ENCODE measurements at regions not wholly inside any gene's neighbourhood (a gene's known extent, or its start where the extent isn't known, plus 50 kb on each side); places are given as distances from the start of the nearest gene placed in this dataset.

- no peak overlapping the region for H3K9ac ChIP-seq (ENCODE audit: low read depth, low read length)
- no peaks in the 10 kb centered on the region for H3K9me3 ChIP-seq (ENCODE audit: control insufficient read depth, insufficient read depth, low read length)
- H3K36me3 ChIP-seq (ENCODE audit: insufficient read depth, low read length) = no peaks in the 10 kb centered on the region
- 0 out of 2 replicates have a peak, but pooled peaks cover 2% of the 10 kb centered on the region for H3K4me1 ChIP-seq (ENCODE audit: insufficient read depth, low read length)
These were observed 223.0 kb downstream of the DUSP6 start for GRCh38 chr12:89129167-89129870.

- Histone ChIP-seq H3K36me3 (ENCODE audit: insufficient read depth, low read length) (no peaks in the 10 kb centered on the region), H3K9ac (ENCODE audit: low read depth, low read length) (no peak overlapping the region), H3K4me1 (ENCODE audit: insufficient read depth, low read length) (0 out of 2 replicates have a peak, but pooled peaks cover 3% of the 10 kb centered on the region), H3K9me3 (ENCODE audit: control insufficient read depth, insufficient read depth, low read length) (no peaks in the 10 kb centered on the region)
These were observed 225.6 kb downstream of the DUSP6 start for GRCh38 chr12:89126712-89127111.

GRCh38 chr12:89122852-89123251 lies 229.4 kb downstream of the DUSP6 start:
- H3K36me3 ChIP-seq (ENCODE audit: insufficient read depth, low read length) = no peaks in the 10 kb centered on the region
- H3K9me3 ChIP-seq (ENCODE audit: control insufficient read depth, insufficient read depth, low read length) = no peaks in the 10 kb centered on the region
- 0 out of 2 replicates have a peak, but pooled peaks cover 3% of the 10 kb centered on the region for H3K4me1 ChIP-seq (ENCODE audit: insufficient read depth, low read length)
- no peak overlapping the region for H3K9ac ChIP-seq (ENCODE audit: low read depth, low read length)

- H3K9me3 ChIP-seq (ENCODE audit: control insufficient read depth, insufficient read depth, low read length) = no peaks in the 10 kb centered on the region
- H3K9ac ChIP-seq (ENCODE audit: low read depth, low read length) = no peak overlapping the region
These were observed 234.8 kb downstream of the DUSP6 start for GRCh38 chr12:89117448-89118034.

GRCh38 chr12:89111964-89112363 lies 240.3 kb downstream of the DUSP6 start:
- Histone ChIP-seq H3K4me1 (ENCODE audit: insufficient read depth, low read length) (peaks cover 4% of the 10 kb centered on the region; the same call in 1 of the 2 replicates), H3K36me3 (ENCODE audit: insufficient read depth, low read length) (no peaks in the 10 kb centered on the region), H3K9me3 (ENCODE audit: control insufficient read depth, insufficient read depth, low read length) (no peaks in the 10 kb centered on the region), H3K9ac (ENCODE audit: low read depth, low read length) (no peak overlapping the region)

More at GRCh38 chr12:89117448-89118034, 234.8 kb downstream of the DUSP6 start:
- peaks cover 4% of the 10 kb centered on the region; the same call in 1 of the 2 replicates for H3K4me1 ChIP-seq (ENCODE audit: insufficient read depth, low read length)
- no peaks in the 10 kb centered on the region for H3K36me3 ChIP-seq (ENCODE audit: insufficient read depth, low read length)

GRCh38 chr12:89108265-89108664 lies 244.0 kb downstream of the DUSP6 start:
- Histone ChIP-seq H3K9me3 (ENCODE audit: control insufficient read depth, insufficient read depth, low read length) (no peaks in the 10 kb centered on the region), H3K9ac (ENCODE audit: low read depth, low read length) (no peak overlapping the region), H3K4me1 (ENCODE audit: insufficient read depth, low read length) (peaks cover 4% of the 10 kb centered on the region; the same call in 1 of the 2 replicates), H3K36me3 (ENCODE audit: insufficient read depth, low read length) (no peaks in the 10 kb centered on the region)

GRCh38 chr12:89106950-89107349 lies 245.4 kb downstream of the DUSP6 start:
- Histone ChIP-seq H3K4me1 (ENCODE audit: insufficient read depth, low read length) (peaks cover 4% of the 10 kb centered on the region; the same call in 1 of the 2 replicates), H3K36me3 (ENCODE audit: insufficient read depth, low read length) (no peaks in the 10 kb centered on the region), H3K9ac (ENCODE audit: low read depth, low read length) (no peak overlapping the region), H3K9me3 (ENCODE audit: control insufficient read depth, insufficient read depth, low read length) (no peaks in the 10 kb centered on the region)

GRCh38 chr12:89105243-89105642 lies 247.1 kb downstream of the DUSP6 start:
- peaks cover 17% of the 10 kb centered on the region; the same call in 1 of the 2 replicates for H3K4me1 ChIP-seq (ENCODE audit: insufficient read depth, low read length)
- H3K9me3 ChIP-seq (ENCODE audit: control insufficient read depth, insufficient read depth, low read length) = no peaks in the 10 kb centered on the region
- H3K9ac ChIP-seq (ENCODE audit: low read depth, low read length) = no peak overlapping the region
- no peaks in the 10 kb centered on the region for H3K36me3 ChIP-seq (ENCODE audit: insufficient read depth, low read length)

GRCh38 chr12:89103831-89104230 lies 248.5 kb downstream of the DUSP6 start:
- H3K9me3 ChIP-seq (ENCODE audit: control insufficient read depth, insufficient read depth, low read length) = no peaks in the 10 kb centered on the region
- no peak overlapping the region for H3K9ac ChIP-seq (ENCODE audit: low read depth, low read length)
- no peaks in the 10 kb centered on the region for H3K36me3 ChIP-seq (ENCODE audit: insufficient read depth, low read length)
- peaks cover 31% of the 10 kb centered on the region for H3K4me1 ChIP-seq (ENCODE audit: insufficient read depth, low read length)

- Histone ChIP-seq H3K9me3 (ENCODE audit: control insufficient read depth, insufficient read depth, low read length) (no peaks in the 10 kb centered on the region), H3K36me3 (ENCODE audit: insufficient read depth, low read length) (no peaks in the 10 kb centered on the region), H3K9ac (ENCODE audit: low read depth, low read length) (no peak overlapping the region), H3K4me1 (ENCODE audit: insufficient read depth, low read length) (peaks cover 34% of the 10 kb centered on the region)
These were observed 250.9 kb downstream of the DUSP6 start for GRCh38 chr12:89101440-89101839.

- Histone ChIP-seq H3K4me1 (ENCODE audit: insufficient read depth, low read length) (peaks cover 34% of the 10 kb centered on the region), H3K36me3 (ENCODE audit: insufficient read depth, low read length) (no peaks in the 10 kb centered on the region), H3K9me3 (ENCODE audit: control insufficient read depth, insufficient read depth, low read length) (no peaks in the 10 kb centered on the region), H3K9ac (ENCODE audit: low read depth, low read length) (peak overlapping the region; percentile 5)
These were observed 253.7 kb downstream of the DUSP6 start for GRCh38 chr12:89098441-89099112.

GRCh38 chr12:89092297-89092696 lies 260.0 kb downstream of the DUSP6 start:
- Histone ChIP-seq H3K4me1 (ENCODE audit: insufficient read depth, low read length) (peaks cover 4% of the 10 kb centered on the region; the same call in 1 of the 2 replicates), H3K36me3 (ENCODE audit: insufficient read depth, low read length) (no peaks in the 10 kb centered on the region), H3K9ac (ENCODE audit: low read depth, low read length) (no peak overlapping the region), H3K9me3 (ENCODE audit: control insufficient read depth, insufficient read depth, low read length) (peaks cover 17% of the 10 kb centered on the region)

- Histone ChIP-seq H3K36me3 (ENCODE audit: insufficient read depth, low read length) (no peaks in the 10 kb centered on the region), H3K4me1 (ENCODE audit: insufficient read depth, low read length) (peaks cover 8% of the 10 kb centered on the region; the same call in 1 of the 2 replicates), H3K9me3 (ENCODE audit: control insufficient read depth, insufficient read depth, low read length) (peaks cover 17% of the 10 kb centered on the region), H3K9ac (ENCODE audit: low read depth, low read length) (no peak overlapping the region)
These were observed 260.9 kb downstream of the DUSP6 start for GRCh38 chr12:89091293-89091841.

- peaks cover 17% of the 10 kb centered on the region for H3K9me3 ChIP-seq (ENCODE audit: control insufficient read depth, insufficient read depth, low read length)
- H3K4me1 ChIP-seq (ENCODE audit: insufficient read depth, low read length) = peaks cover 23% of the 10 kb centered on the region
- no peaks in the 10 kb centered on the region for H3K36me3 ChIP-seq (ENCODE audit: insufficient read depth, low read length)
- no peak overlapping the region for H3K9ac ChIP-seq (ENCODE audit: low read depth, low read length)
These were observed 263.0 kb downstream of the DUSP6 start for GRCh38 chr12:89089264-89089663.
